GM13976 (cell line): ENCODE measurements at regions not wholly inside any gene's neighbourhood (a gene's known extent, or its start where the extent isn't known, plus 50 kb on each side); places are given as distances from the start of the nearest gene placed in this dataset.

ENCODE experiments used
- DNase-seq: peaks from one replicate; pipeline ENCODE4 v3.0.0; 2012; ENCODE audit warnings: low spot score
- in situ Hi-C: fragments of 300-500 bp; cut with MboI; formaldehyde crosslinking; loops from one replicate; pipeline ENCODE4 v1.12.0; 2022; ENCODE audit warnings: low sequenced_read_pairs, mixed read lengths, inconsistent platforms; ENCODE audit not compliant: unreplicated experiment
- TF ChIP-seq, protein P1 (sequence below): IDR thresholded peaks from 2 replicates; pipeline ENCODE4 v1.5.1; 2012; ENCODE audit warnings: borderline replicate concordance, mild to moderate bottlenecking; ENCODE audit not compliant: insufficient read depth; ENCODE audit errors: extremely low read depth, missing control alignments, control extremely low read depth

DNA sequence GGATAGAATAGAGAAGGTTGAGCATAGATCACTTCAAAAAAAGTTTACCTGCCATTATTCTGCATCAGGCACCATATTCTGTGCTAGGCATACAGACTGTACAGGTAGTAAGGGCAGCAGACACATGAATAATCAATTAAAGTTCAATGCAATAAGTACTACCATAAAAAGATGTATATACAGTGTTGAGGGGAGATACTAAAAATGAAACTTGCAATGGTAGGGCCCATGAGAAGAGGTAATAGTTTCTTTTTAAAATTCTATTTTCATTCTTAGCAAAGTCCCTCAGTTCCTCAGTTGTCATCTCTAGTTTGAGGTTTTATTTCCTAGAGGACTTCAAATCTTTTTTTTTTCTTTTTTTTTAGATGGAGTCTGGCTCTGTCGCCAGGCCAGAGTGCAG, 819.9 kb downstream of the FAM181B start:
- in situ Hi-C loops: no loop called here
- DNase-seq: no peak
- TF ChIP-seq, protein P1, sequence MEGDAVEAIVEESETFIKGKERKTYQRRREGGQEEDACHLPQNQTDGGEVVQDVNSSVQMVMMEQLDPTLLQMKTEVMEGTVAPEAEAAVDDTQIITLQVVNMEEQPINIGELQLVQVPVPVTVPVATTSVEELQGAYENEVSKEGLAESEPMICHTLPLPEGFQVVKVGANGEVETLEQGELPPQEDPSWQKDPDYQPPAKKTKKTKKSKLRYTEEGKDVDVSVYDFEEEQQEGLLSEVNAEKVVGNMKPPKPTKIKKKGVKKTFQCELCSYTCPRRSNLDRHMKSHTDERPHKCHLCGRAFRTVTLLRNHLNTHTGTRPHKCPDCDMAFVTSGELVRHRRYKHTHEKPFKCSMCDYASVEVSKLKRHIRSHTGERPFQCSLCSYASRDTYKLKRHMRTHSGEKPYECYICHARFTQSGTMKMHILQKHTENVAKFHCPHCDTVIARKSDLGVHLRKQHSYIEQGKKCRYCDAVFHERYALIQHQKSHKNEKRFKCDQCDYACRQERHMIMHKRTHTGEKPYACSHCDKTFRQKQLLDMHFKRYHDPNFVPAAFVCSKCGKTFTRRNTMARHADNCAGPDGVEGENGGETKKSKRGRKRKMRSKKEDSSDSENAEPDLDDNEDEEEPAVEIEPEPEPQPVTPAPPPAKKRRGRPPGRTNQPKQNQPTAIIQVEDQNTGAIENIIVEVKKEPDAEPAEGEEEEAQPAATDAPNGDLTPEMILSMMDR: no peak

DNA sequence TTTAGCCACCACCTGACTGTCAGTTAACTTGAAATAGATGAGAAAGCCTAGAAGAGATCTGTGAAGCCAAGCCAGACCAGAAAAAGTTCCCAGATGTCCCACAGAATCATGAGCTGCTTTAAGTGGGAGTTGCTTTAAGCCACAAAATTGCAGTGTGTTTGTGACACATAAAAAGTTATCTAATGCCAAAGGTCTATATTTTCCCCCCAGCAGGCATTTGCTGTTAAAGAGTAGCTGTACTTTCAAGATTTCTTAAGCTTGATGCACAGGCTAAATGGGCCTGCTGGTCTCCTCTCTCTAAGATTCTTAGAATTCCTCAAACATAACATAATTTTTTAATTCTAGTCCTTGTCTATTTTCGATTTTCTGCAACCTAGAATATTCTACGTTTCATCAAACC, 825.7 kb downstream of the FAM181B start:
- TF ChIP-seq, protein P1: no peak
- in situ Hi-C loops: no loop called here
- DNase-seq: no peak

DNA sequence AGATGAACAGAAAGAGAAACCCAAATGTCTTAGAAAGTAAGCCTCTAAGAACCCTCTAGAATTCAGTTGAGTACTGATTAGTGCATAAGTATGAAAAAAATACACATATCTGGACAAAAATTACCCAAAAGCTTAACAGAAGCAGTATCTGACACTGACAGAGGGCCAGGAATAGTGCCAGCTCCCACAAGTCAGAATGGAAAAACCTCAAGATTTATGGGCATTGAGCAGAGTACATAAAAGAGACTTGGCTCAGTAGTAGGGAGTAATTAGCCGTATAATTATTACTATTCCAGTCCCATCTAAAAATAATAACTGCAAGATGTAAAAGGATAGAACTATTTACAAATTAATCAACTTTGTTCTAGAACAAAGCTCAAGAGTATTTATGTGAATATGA, 834.5 kb downstream of the FAM181B start:
- in situ Hi-C loops: no loop called here
- TF ChIP-seq, protein P1: no peak
- no peak for DNase-seq

DNA sequence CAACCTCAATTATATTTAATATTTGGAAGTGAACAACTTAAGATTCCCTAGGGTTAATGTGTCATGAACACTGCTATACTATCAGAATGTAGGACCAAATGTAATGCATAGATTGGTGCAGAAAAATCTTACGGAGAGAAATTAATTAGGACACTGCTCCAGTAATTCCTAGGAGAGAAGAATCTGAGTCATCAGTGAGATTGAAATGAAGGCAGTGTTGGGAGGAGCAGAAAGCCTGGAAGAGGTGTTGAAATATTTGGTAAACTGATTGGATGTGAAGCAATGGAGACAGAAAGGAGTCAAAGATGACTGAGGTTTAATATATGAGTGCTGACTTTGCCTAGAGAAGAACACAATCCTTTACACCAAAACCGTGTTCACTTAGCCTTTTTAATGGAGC, 836.0 kb downstream of the FAM181B start:
- TF ChIP-seq, protein P1: no peak
- no peak for DNase-seq
- in situ Hi-C loops: no loop called here

DNA sequence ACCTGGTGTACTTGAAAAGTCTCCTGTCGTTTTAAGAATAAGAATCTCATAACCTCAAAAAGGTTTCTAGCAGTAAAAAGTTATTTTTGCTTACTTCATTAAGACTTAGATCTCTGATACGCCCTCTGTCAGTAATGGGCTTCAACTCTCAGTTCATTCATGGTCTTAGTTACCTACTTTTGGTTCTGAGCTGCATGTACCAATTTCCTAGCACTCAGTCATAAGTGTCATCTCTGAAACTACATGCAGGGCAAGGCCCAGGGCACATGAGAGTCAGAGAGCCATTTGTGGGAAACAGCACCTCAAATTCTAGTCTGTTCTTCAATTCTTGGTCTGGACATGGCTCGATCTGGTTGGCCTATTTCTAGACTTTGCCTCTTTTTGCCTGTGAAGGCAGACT, 838.4 kb downstream of the FAM181B start:
- in situ Hi-C loops: no loop called here
- TF ChIP-seq, protein P1: no peak
- no peak for DNase-seq

DNA sequence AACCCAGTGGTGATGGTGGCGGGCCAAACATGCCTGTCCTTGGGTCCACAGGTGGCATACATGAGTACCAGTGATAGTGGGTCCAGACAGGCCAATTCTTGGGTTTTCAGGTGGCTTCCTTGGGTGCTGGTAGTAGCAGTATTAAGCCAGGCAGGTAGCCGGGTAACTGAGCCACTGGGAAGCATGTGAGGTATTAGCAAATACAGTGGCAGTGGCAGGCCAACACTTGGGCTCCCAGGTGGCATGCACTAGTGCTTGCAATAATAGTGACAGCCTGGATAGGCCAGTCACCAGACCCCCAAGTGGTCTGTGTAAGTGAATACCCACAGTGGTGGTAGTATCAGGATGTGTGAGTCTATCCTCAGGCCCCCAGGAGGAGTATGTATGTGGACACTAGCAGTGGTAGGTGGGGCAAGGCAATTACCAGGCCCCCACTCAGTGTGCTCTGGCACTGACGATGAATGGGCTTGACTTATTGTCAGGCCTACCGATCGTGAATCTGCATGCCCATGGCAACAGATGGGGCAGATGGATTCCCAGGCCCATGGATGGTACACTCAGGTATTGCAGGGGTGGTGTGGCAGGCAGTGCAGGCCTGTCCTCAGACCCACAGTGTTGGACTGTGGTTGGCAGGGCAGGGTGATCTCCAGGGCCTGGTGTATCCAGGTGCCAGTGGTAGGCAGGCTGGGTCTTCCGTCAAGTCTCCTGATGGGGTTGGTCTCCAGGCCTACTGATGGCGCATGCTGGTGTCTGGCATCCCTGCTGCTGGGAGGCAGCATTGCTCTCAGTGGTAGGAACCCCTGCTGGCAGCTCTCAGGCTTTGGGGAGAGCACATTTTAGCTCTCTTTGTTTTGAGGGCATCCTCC, 840.7 kb downstream of the FAM181B start:
- no peak for DNase-seq
- TF ChIP-seq, protein P1: no peak
- in situ Hi-C loops: no loop called here
